Endodermal cell (in vitro differentiated cells): ENCODE measurements at regions not wholly inside any gene's neighbourhood (a gene's known extent, or its start where the extent isn't known, plus 50 kb on each side); places are given as distances from the start of the nearest gene placed in this dataset.

Source experiments
- DNase-seq: peaks from one replicate; pipeline ENCODE4 v3.0.0-alpha.2; 2017
- H3K27ac ChIP-seq: 2 replicates; pipeline ENCODE4 v1.5.1; 2013; ENCODE audit warnings: mild to moderate bottlenecking, low read depth, low read length, moderate library complexity
- H3K27me3 ChIP-seq: 2 replicates; pipeline ENCODE4 v1.6.1; 2013; ENCODE audit warnings: mild to moderate bottlenecking, low read length, moderate library complexity; ENCODE audit not compliant: insufficient read depth, control insufficient read depth, poor library complexity, severe bottlenecking
- H3K36me3 ChIP-seq: 2 replicates; pipeline ENCODE4 v1.7.0; 2013; ENCODE audit warnings: mild to moderate bottlenecking, low read length, moderate library complexity; ENCODE audit not compliant: control insufficient read depth, insufficient read depth
- H3K4me1 ChIP-seq: one replicate; pipeline ENCODE4 v1.7.0; 2013; ENCODE audit warnings: low read length; ENCODE audit not compliant: control insufficient read depth, insufficient read depth
- H3K4me3 ChIP-seq: 2 replicates; pipeline ENCODE4 v1.5.1; 2013; ENCODE audit warnings: mild to moderate bottlenecking, low read length, moderate library complexity
- H3K9ac ChIP-seq: 2 replicates; pipeline ENCODE4 v1.6.1; 2013; ENCODE audit warnings: mild to moderate bottlenecking, low read length, moderate library complexity; ENCODE audit not compliant: poor library complexity, severe bottlenecking; ENCODE audit errors: extremely low read depth
- H3K9me3 ChIP-seq: 2 replicates; pipeline ENCODE4 v1.6.1; 2013; ENCODE audit warnings: mild to moderate bottlenecking, low read length, moderate library complexity; ENCODE audit not compliant: control insufficient read depth
- H3K27ac Mint-ChIP-seq: 2 replicates; pipeline ENCODE4 v1.8.0; 2020; ENCODE audit warnings: mixed read lengths
- H3K27me3 Mint-ChIP-seq: 2 replicates; pipeline ENCODE4 v1.8.0; 2021; ENCODE audit warnings: mild to moderate bottlenecking, mixed read lengths; ENCODE audit not compliant: insufficient read depth
- H3K36me3 Mint-ChIP-seq: 2 replicates; pipeline ENCODE4 v1.8.0; 2020; ENCODE audit warnings: low read depth, mixed read lengths
- H3K4me1 Mint-ChIP-seq: 2 replicates; pipeline ENCODE4 v1.8.0; 2020; ENCODE audit warnings: mixed read lengths
- H3K4me3 Mint-ChIP-seq: 2 replicates; pipeline ENCODE4 v1.8.0; 2020; ENCODE audit warnings: mild to moderate bottlenecking, moderate library complexity, mixed read lengths
- H3K9me3 Mint-ChIP-seq: 2 replicates; pipeline ENCODE4 v1.8.0; 2020; ENCODE audit warnings: mild to moderate bottlenecking, mixed read lengths
- CTCF ChIP-seq: fragments of 200-600 bp; sonication (generic); conservative IDR thresholded peaks from 2 replicates; pipeline ENCODE4 v1.5.0; 2021; ENCODE audit warnings: antibody characterized with exemption, mild to moderate bottlenecking
- WGBS, 2 experiments: methylation state at CpG; one replicate each; pipeline versions ENCODE4 v1.1.5 to v1.1.7; 2013; ENCODE audit warnings: missing lambda C conversion rate in 2 of 2, mixed read lengths in 1 of 2; ENCODE audit not compliant: insufficient coverage in 1 of 2, insufficient read length in 1 of 2; 5-methylcytosine and 5-hydroxymethylcytosine counted together

- H3K9me3 Mint-ChIP-seq: peaks cover 13% of the 10 kb centered on the region
Observed at GRCh38 chr6:24009319-24009718, 116.7 kb upstream of the NRSN1 start.

GRCh38 chr6:24010133-24010532, 115.9 kb upstream of the NRSN1 start:
- H3K4me1 ChIP-seq: peaks cover 4% of the 10 kb centered on the region
- peaks cover 14% of the 10 kb centered on the region for H3K9me3 Mint-ChIP-seq

More at GRCh38 chr6:24009319-24009718, 116.7 kb upstream of the NRSN1 start:
- no peaks in the 10 kb centered on the region for H3K36me3 Mint-ChIP-seq
- H3K27me3 ChIP-seq: no peaks in the 10 kb centered on the region
- no peaks in the 10 kb centered on the region for H3K27me3 Mint-ChIP-seq
- no peaks in the 10 kb centered on the region for H3K9me3 ChIP-seq
- H3K4me3 ChIP-seq: no peak overlapping the region
- DNase-seq: no peak
- no peaks in the 10 kb centered on the region for H3K36me3 ChIP-seq
- 68 to 88% methylated on average over 4 of the region's 4 CpGs for WGBS, 2 experiments
- TF ChIP-seq CTCF: no peak
- peaks cover 4% of the 10 kb centered on the region for H3K4me1 ChIP-seq
- H3K27ac Mint-ChIP-seq: no peak overlapping the region
- peaks cover 3% of the 10 kb centered on the region for H3K4me1 Mint-ChIP-seq
- peak overlapping the region; percentile 86 for H3K27ac ChIP-seq
- H3K4me3 Mint-ChIP-seq: no peak overlapping the region
- H3K9ac ChIP-seq: no peak overlapping the region

GRCh38 chr6:24016286-24016685, 109.7 kb upstream of the NRSN1 start:
- no peak overlapping the region for H3K4me3 ChIP-seq
- Mint-ChIP-seq H3K4me3 (no peak overlapping the region), H3K27me3 (no peaks in the 10 kb centered on the region), H3K4me1 (peaks cover 19% of the 10 kb centered on the region), H3K27ac (no peak overlapping the region), H3K36me3 (no peaks in the 10 kb centered on the region), H3K9me3 (peaks cover 11% of the 10 kb centered on the region)
- DNase-seq: no peak
- 74 to 77% methylated on average over 2 of the region's 2 CpGs for WGBS, 2 experiments
- H3K27ac ChIP-seq: no peak overlapping the region
- no peak for TF ChIP-seq CTCF
- H3K9ac ChIP-seq: no peak overlapping the region
- no peaks in the 10 kb centered on the region for H3K4me1 ChIP-seq
- H3K9me3 ChIP-seq: no peaks in the 10 kb centered on the region
- no peaks in the 10 kb centered on the region for H3K36me3 ChIP-seq
- H3K27me3 ChIP-seq: no peaks in the 10 kb centered on the region

More at GRCh38 chr6:24010133-24010532, 115.9 kb upstream of the NRSN1 start:
- no peaks in the 10 kb centered on the region for H3K27me3 ChIP-seq
- peak overlapping the region; percentile 46 for H3K27ac ChIP-seq
- Mint-ChIP-seq H3K4me1 (peaks cover 3% of the 10 kb centered on the region), H3K4me3 (no peak overlapping the region), H3K27ac (no peak overlapping the region), H3K36me3 (no peaks in the 10 kb centered on the region), H3K27me3 (no peaks in the 10 kb centered on the region)
- WGBS, 2 experiments: 91% methylated on average over 3 of the region's 3 CpGs; no CpG with 5 or more reads in 1 of the 2 experiments
- H3K9me3 ChIP-seq: no peaks in the 10 kb centered on the region
- no peak overlapping the region for H3K4me3 ChIP-seq
- H3K36me3 ChIP-seq: no peaks in the 10 kb centered on the region
- DNase-seq: no peak
- H3K9ac ChIP-seq: no peak overlapping the region
- TF ChIP-seq CTCF: no peak
